GM20000 (cell line): ENCODE measurements at regions not wholly inside any gene's neighbourhood (a gene's known extent, or its start where the extent isn't known, plus 50 kb on each side); places are given as distances from the start of the nearest gene placed in this dataset.

Source experiments
- DNase-seq: peaks from one replicate; pipeline ENCODE4 v3.0.0; 2012; ENCODE audit warnings: low spot score
- CTCF ChIP-seq: IDR thresholded peaks from 2 replicates; pipeline ENCODE4 v1.5.1; 2012; ENCODE audit warnings: mild to moderate bottlenecking, control low read depth; ENCODE audit errors: extremely low read depth, missing control alignments

- peak; percentile 3 for DNase-seq
- TF ChIP-seq CTCF: no peak
Measured at GRCh38 chrY:19816920-19817319, 72.4 kb upstream of the KDM5D start.

- no peak for TF ChIP-seq CTCF
- DNase-seq: no peak
Measured at GRCh38 chrY:19816053-19816823, 71.7 kb upstream of the KDM5D start.
